Suppressor macrophage (primary cell): ENCODE measurements at regions not wholly inside any gene's neighbourhood (a gene's known extent, or its start where the extent isn't known, plus 50 kb on each side); places are given as distances from the start of the nearest gene placed in this dataset.
"Not testable (repeated sequence)": the region's sequence is repeated elsewhere in the genome, so short reads cannot be mapped to it uniquely, and the experiment has no call there.

Experiments used
- DNase-seq, 4 experiments: peaks; one replicate each; pipeline ENCODE4 v3.0.0-alpha.2; 2020 to 2022

DNA sequence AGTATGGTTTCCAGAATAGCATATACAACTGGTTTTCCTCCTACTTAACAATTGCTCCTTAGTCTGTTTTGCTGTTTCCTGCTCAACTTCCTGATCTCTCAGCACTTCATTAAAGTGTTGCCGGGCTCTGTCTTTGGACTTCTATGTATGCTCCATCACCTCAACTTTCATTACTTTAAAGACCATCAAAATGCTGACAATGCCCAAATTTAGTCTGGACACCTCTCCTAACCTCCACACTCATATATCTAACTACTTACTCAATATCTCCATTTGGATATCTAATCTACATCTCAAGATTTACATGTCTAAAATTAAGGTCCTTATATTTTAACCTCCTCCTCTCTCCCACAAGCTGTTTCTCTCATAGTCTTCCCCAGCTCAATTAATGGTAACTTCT is 54.4 kb upstream of the LGR5 start:
- no peak for DNase-seq

GRCh38 chr12:71376711-71377355 is 62.8 kb upstream of the LGR5 start:
- not testable (repeated sequence) for DNase-seq

GRCh38 chr12:71371122-71371521 is 68.5 kb upstream of the LGR5 start:
- DNase-seq, result no peak

DNA sequence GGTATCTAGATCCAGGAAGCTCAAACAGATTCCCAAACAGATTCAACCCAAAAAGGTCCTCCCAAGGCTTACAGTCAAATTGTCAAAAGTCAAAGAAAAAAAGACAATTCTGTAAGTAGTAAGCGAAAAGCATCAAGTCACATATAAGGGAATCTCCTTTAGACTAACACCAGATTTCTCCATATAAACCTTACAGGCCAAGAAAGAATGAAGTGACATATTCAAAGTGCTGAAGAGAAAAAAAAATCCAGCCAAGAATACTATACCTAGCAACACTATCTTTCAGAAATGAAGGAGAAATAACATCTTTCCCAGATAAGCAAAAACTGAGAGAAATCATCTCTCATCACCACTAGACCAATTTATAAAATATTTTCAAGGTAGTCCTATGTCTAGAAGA is 79.6 kb upstream of the LGR5 start:
- DNase-seq, result no peak

DNA sequence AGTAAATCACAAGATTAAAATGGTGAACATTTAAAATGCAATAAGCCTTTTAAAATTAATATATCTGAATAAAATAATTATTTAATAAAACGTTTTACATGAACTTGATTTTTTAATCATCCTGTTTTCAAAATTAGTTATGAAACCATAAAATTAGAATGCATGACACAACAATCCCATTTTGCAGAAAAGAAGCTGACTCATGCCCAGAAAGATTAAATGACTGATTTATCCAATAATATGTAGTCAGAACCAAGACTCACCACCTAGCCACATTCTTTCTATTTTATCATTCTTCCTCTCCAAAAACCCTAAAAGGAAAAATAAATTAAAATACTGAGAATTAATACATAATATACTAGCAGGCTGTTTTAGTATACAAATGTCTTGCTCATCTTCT is 83.0 kb upstream of the LGR5 start:
- DNase-seq, result no peak

- no peak for DNase-seq
These were observed 84.7 kb upstream of the LGR5 start for GRCh38 chr12:71354871-71355270.

- DNase-seq, result no peak
These were observed 86.0 kb upstream of the LGR5 start for GRCh38 chr12:71353607-71354006.

GRCh38 chr12:71349950-71350349 is 89.6 kb upstream of the LGR5 start:
- DNase-seq, result no peak

- no peak for DNase-seq
These were observed 100.7 kb upstream of the LGR5 start for GRCh38 chr12:71338933-71339332.

DNA sequence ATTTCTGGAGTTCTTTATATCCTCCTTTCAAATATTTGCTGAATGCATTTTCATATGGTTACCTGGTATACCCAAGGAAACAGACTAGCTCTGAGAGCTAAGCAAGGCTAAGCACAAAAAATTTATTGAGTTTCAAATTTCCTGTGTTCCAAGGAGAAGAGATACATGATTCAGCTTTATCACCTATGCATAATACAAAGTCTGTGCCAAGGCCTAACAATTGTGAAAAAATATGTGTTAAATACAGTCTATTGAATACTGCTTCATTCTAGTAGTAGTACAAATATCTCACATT is 103.7 kb upstream of the LGR5 start:
- DNase-seq, result no peak

DNA sequence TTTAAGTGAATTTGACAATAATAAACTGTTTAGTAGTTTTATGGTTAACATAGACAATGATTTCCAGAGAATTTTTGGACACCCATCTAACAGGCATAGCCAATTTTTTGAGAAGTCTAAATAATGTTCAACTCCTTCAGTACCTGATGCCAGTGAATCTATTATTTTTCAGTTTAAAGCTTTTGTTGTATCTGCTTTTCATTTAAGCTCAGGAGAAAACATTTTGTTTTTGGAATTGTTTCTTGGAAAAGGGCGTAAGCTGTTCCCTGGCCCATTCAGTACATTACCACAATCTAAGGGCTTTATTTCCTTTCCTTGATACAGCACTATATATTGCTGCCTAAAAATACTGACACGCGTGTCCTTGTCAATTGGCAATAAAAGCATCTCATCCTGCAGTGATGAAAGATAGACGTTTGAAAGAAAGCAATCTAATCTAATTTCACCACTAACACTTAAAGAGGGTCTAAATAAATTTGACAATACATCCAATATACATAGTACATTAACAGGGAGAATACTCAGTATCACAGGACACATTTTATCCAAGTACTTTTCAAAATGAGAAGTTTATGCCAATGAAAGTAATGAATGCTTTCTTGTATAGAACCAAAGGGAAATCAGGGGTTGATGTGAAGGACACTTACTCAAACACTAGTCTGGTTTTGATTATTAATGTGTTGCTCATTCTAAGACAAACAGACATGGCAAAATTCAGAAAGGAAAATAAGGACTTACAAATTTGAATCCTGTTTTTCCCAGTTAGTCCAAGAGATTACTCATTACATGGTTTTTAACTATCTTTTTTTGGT is 104.2 kb upstream of the LGR5 start:
- DNase-seq, result no peak

DNA sequence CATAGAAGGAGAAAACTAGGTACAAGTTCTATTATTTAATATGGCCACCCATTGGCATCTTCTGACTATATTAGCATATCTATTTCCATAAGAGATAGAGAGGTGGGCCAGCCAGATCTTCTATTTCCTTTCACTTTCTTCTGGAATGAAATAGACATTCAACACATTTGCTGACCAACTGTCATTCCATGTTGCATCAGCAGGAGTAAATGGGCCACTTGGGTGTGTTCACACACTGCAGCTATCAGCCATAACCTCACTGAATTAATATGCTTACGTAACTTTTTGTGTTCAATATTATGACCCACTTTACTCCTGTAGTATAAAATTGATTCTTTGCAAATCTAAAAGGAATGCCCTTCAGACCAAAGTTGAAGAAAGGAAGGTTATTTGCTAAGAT is 106.2 kb upstream of the LGR5 start:
- DNase-seq, result no peak

GRCh38 chr12:71329956-71330355 is 109.6 kb upstream of the LGR5 start:
- no peak for DNase-seq

DNA sequence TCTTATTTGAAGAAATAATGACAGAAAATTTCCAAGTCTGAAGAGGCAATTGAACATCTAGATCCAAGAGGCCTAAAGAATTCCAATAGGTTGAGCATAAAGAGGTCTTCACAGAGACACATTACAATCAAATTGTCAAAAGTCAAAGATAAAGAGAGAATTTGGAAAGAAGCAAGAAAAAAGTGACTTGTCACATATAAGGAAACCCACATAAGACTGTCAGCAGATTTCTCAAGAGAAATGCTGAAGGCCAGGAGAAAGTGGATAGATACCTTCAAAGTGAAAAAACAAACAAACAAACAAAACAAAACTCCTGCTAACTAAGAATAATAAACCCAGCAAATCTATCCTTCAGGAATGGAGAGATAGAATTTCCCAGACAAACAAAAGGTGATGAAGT is 118.1 kb upstream of the LGR5 start:
- DNase-seq, result no peak

DNA sequence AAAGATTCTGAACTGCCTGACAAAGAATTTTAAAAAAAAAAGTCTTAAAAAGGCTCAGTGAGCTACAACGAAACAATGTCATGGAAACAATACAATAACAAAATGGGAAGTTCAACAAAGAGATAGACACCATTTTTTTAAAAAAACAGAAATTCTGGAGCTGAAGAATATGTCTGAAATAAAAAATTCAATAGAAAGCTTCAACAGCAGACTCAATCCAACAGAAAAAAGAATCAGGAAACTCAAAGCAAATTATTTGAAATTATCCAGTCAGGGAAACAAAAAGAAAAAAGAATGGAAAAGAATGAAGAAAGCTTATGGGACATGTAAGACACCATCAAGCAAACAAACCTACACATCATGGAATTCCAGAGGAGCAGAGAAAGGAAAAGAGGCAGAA is 118.5 kb upstream of the LGR5 start:
- DNase-seq, result no peak

DNA sequence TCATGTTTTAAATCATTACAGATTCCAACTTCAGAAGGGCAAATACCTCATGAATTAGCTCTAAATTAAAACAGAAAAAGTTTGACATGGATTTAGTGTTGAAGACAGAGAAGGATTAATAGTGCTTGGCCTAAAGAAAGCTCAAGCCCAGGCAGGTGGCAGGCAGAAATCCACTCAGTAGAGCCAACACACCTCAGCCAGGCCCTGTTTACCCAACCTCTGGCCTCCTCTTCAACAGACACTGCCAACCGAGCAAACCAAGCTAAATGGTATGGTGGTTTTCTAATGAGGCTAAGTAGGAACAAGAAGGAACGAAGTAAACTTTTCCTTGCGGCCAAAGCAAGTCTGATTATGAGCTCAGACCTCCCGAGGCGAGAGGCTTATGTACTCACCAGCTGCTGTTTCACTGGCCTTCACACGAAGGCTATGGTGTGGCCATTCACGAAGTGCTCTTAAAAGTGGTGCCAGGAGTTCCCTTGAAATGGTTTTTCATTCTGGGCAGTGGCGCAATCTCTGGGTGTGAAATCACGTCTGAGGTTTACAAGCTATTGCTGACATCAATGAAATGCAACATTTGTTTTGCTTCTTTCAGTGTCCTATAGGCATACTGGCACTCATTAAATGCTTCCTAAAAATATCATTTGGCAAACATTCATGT is 124.1 kb upstream of the LGR5 start:
- DNase-seq, result no peak

GRCh38 chr12:71312768-71313403 is 126.7 kb upstream of the LGR5 start:
- no peak for DNase-seq

DNA sequence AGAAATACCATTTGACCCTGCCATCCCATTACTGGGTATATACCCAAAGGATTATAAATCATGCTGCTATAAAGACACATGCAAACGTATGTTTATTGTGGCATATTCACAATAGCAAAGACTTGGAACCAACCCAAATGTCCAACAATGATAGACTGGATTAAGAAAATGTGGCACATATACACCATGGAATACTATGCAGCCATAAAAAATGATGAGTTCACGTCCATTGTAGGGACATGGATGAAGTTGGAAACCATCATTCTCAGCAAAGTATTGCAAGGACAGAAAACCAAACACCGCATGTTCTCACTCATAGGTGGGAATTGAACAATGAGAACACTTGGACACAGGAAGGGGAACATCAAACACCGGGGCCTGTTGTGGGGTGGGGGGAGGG is 128.0 kb upstream of the LGR5 start:
- DNase-seq, result not testable (repeated sequence)

DNA sequence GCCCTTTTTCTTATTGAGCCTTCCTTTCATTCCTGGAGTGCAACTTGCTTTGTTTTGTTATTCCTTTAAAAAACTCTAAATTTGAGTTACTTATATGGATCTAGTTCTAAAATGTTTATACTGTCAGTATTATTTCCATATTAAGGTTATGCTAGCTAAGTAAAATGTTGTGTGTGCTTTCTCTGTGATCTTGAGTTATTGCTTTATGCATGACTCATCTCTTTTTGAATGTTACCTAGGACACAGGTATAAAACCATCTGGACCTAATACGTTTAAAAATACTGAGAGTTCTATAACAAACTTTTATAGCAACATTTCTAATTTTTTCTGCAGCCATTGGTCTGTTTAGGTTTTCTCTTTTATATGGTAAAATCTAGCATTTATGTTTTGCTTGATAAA is 132.8 kb upstream of the LGR5 start:
- DNase-seq, result no peak

GRCh38 chr12:71304306-71304705 is 135.3 kb upstream of the LGR5 start:
- DNase-seq, result no peak

GRCh38 chr12:71303199-71303598 is 136.4 kb upstream of the LGR5 start:
- no peak for DNase-seq

- DNase-seq, result no peak
These were observed 138.6 kb upstream of the LGR5 start for GRCh38 chr12:71300772-71301675.
